ENCODE measurements at regions not wholly inside any gene's neighbourhood (a gene's known extent, or its start where the extent isn't known, plus 50 kb on each side); places are given as distances from the start of the nearest gene placed in this dataset.

GRCh38 chr12:97209997-97210396, 252.6 kb upstream of the RMST start:
- no peak for TF ChIP-seq CTCF (conservative IDR thresholded peaks at IDR 0.05 in 1 of 2, IDR thresholded peaks at IDR 0.05 in 1 of 2; ENCODE audit: extremely low read depth in 1 of 2, insufficient read depth in 1 of 2, low read depth in 1 of 2, low read length in 2 of 2)
- no peak for TF ChIP-seq EZH2 (IDR thresholded peaks at IDR 0.05; ENCODE audit: borderline replicate concordance, low read length)
